GM18508 (cell line): ENCODE measurements at regions not wholly inside any gene's neighbourhood (a gene's known extent, or its start where the extent isn't known, plus 50 kb on each side); places are given as distances from the start of the nearest gene placed in this dataset.

Experiments used
- ATAC-seq: cut with Tn5 transposase; IDR thresholded peaks from one replicate; pipeline ENCODE4 v1.9.1; 2021; ENCODE audit warnings: moderate number of reproducible peaks; ENCODE audit not compliant: insufficient read depth, unreplicated experiment

DNA sequence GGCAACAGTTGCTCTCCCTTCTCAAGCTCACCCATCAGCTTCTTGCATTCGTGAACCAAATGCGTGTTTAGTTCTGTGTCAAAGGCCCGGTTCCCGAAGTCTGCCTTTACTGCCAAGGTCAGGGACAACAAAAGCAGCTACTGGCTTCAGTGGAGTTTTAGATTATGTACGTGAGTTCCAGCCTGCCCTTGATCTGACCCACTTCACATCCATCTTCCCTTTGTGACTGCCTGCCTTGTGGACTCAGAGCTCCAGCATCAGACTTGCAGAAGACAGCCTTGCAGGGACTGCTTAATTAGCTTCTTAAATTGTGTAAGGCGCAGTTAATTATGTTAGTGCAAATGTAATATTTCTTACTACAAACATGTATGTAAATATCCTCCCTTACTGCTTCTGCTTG is 774.7 kb upstream of the EDIL3 start:
- no peak for ATAC-seq

DNA sequence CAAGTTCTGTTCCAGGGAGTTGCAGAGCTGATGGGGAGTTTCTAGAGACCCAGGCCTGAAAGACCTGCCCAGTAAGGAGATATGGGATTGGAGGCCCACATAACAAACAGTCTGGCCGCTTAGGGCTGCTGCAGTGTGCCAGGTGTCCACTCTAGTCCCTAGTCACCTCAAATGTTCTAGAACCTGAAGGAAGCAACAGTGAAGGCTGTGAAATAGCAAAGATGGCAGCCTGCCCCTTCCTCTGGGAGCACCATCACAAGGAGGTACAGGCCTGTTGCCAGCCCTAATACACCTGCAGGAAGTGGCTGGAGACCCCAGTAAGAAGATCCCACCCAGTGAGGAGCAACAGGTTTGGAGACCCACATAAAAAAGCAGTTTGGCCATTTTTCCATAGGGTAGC is 783.8 kb upstream of the EDIL3 start:
- ATAC-seq, result no peak

DNA sequence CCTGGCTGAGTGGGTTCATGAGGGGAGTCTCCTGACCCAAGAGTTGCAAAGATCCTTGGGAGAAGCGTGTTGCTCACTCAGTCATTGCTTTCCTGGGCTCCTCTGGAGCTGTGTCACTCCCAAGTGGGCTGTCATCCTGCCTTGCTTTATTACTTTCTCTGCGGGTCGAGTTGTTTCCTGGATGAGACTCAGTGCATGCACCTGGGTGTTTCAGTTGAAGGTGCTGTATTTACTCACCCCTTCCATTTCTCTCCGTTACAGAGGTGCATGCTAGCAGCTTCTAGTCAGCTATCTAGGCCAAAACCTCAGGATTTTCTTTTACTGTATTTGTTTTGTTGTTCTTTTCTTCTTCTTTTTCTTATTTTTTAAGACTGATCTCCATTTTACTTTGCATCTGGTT is 785.5 kb upstream of the EDIL3 start:
- ATAC-seq, result no peak

DNA sequence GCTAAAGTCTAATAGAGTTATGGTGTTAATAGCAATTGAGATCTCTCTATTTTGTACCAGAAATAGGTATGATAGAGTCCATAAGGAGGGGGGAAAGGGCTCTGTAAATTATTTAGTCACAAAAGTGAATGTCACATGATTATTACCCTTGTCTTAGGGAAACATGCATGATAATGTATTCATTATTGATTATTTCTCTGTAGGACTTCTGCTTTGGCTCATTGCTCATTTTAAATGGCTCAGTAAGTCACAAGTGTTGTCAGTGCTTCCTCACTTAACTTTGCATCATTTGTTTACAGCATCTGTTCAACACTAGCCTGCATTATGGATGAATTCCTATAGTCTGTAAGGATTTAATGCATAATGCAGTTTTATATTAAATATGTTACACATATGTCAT is 788.8 kb upstream of the EDIL3 start:
- ATAC-seq, result no peak

DNA sequence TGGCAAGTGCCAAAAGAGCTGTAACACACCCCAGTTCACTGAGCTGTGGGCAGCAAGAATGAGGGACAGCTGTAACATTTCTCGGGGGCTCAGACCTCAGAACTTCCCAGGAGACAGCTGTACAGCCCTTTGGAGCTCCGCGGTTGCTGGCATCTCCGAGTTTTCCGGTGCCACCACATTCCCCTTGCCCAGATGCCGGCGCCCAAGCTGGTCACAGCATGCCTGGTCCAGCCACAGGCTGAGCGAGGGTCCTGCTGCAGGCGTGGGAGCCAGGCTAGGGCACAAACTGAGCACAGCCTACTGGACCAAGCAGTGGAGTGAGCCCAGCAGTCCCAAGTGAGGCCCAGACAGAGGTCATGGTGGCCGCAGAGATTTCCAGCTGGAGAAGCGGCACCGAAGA is 797.7 kb upstream of the EDIL3 start:
- no peak for ATAC-seq

DNA sequence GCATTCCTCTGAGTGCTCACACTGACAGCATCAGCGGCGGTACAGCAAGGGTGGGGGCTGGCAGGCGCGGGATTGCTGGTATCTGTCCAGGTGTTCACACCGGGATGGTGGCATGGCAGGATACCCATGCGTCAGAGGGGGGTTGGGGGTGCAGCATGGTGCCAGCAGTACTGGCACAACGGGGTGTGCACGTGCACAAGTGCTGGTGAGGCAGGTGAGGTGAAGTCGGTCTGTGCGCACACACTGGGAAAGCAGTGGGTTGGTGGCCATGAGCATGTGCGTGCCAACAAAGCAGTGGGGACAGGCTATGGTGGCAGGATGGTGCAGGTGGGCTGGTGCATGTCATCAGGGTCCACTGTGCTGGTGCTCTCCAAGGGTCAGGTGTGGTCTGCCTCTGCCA is 819.6 kb upstream of the EDIL3 start:
- ATAC-seq, result no peak

DNA sequence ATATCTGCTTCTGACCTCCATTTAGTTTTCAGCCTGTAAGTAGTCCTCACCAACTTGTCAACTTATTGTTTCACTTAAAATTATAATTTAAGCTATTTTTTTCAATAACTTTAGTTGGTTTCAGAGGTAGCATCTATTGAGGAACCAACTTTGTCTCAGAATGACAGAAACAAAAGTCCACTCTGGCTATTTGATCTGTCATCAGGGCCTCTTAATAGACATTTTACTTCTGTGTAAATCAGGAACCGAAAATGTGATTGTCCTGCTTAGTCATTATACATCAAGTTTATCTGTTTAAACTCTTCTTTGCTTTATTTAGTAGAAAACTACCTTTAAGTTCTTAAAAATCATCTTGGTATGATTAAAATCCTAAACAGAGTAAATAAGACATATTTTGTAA is 820.8 kb upstream of the EDIL3 start:
- ATAC-seq, result peak; percentile 51

DNA sequence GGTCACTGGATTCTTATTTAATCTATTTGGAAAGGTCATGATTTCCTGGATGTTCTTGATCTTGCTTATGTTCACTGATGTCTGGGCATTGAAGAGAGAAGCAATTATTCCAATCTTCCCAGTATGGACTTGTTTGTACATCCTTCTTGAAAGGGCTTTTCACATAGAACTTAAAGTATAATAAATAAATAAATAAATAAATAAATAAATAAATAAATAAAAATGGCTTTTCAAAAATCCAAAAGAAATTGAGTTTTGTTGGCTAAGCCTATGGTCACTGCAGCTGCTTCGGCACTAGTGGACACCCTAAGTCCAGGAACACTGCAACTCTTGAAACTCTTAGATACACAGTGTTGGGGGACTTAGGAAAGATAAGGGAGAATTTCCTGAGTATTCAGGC is 840.7 kb upstream of the EDIL3 start:
- ATAC-seq, result no peak

DNA sequence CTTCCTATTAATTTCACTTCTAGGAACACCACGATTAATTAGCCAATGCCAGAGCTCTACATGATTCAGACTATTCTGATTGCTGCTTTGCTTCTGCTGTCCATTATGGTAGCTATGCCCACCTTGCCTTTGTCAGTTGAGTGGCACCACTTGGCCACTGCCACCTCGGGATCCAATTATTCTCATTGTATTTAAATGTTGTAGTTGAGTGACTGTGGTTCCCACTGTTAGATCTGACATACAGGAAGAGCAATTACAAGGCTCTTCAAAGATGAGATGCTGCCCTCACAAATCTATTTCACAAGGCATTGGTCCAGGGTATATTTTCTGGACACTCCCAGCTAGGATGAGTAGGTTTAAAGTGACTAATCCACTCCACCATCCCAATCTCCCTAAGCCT is 864.5 kb upstream of the EDIL3 start:
- no peak for ATAC-seq

DNA sequence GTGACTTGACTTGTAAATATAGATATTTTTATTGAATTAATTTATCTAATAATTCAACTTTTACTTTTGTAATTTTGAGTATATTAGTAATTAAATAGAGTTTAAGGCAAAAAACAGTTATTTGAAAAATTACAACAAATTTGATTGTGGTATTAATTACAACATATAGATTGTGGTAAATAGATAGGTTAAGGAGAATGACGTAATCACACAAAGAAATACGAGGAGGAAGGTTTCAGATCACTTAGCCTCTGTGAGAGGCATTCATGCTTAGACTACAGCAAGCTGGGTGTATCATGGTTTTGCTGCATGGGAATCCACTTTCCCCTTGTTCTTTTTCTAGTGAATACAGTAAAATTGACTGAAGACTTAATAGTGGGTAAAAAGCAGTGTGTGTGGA is 878.4 kb upstream of the EDIL3 start:
- no peak for ATAC-seq

DNA sequence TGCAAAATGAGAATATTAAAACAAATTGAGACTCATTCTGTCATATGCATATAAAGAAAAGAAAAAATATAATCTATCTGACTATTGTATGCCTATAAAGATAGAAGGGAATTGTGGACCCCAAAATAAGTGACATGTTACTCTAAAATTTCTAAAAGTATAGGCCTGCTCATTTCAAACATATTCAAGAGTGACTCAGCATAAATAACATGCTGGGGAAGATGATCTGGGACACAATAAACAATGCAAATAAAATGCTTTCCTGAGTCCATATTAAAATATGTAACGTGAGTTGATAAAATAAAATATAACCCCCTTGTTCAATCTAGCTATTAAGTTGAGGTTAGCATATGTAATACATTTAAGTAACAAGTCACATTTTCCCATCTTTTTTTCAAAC is 882.0 kb upstream of the EDIL3 start:
- ATAC-seq, result no peak

DNA sequence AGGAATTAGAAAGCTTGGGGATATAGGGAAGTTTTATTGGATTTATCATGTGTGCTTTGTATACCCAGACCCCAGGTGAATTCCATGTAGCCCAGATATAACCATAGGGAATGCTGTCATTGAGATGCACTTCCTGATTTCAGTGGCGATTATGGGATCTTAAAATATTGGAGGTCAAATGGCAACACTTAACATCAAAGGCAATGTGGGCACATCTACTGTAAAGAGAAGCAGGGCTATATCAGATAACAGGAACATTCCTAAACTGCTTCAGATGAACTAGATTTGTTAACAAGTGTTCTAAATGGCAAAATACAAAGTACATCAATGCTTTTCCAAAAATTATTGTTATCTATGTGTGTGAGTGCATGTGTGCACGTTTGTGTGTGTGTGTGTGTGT is 883.5 kb upstream of the EDIL3 start:
- no peak for ATAC-seq

DNA sequence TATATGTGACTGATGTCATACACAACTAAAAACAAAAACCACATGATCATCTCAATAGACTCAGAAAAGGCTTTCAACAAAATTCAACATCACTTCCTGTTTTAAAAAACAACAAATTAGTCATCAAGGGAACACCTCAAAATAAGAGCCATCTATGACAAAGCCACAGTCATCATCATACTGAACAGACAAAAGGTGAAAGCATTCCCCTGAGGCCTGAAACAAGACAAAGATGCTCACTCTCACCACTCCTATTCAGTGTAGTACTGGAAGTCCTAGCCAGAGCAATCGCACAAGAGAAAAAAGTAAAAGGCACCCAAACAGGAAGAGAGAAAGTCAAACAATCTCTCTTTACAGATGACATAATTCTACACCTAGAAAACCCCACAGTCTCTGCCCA is 893.5 kb upstream of the EDIL3 start:
- peak; percentile 84 for ATAC-seq

DNA sequence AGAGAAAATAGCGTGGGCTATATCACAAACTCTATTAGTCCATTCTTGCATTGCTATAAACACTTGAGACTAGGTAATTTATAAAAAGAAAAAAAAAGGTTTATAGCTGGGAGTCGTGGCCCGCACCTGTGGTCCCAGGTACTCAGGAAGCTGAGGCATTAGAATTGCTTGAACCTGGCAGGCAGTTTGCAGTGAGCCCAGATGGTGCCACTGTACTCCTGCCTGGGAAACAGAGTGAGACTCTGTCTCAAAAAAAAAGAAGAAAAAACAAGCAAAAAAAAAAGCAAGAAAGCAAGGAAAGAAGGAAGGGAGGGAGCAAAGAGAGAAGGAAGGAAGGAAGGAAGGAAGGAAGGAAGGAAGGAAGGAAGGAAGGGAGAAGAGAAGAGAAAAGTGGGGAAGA is 904.2 kb upstream of the EDIL3 start:
- ATAC-seq, result no peak

DNA sequence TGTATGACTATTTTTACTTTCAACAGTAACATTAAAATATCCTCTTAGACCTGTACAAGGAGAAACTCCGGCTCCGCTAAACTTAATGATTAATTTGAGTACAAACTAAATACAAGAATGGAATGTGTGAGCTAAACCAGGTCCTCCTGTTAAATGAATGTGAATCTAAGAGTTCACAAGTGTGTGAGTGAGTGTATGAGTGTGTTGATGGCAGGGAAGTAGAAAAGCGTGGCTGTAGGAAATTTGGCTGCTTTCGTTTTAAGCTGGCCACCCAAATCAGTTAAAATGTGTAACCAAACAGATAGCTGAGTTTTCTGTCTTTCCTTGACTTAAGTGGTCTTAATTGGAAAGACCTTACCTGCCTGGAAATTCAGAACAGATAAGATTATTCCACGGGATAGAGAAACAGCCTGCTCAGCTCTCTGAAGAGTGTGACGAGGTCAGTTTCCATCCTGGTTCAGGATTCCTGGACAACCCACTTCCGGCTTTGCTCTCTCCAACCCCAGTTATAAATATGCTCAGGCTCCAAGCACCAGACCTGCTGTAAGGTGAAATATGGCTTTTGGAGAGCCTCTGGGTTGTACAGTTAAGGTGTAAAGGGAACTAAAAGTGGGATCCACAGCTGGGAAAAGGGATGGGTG is 908.6 kb upstream of the EDIL3 start:
- ATAC-seq, result no peak

DNA sequence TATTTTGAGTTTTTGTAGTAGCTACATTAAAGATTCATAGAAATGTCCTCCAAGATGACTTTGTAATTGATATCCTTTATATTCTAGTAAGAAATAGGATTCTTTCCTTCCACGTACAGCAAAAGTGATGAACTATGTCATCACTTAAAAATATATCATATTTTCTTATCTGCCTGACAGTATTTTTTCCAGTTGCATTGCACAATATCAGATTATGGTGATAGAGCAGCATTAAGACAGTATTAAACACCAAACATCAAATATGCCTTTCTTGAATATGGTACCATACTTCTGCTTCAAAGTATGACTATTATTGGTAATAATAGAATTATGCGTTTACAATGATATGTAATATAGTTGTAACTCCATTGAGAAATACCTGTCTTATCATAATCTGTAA is 919.8 kb upstream of the EDIL3 start:
- no peak for ATAC-seq

DNA sequence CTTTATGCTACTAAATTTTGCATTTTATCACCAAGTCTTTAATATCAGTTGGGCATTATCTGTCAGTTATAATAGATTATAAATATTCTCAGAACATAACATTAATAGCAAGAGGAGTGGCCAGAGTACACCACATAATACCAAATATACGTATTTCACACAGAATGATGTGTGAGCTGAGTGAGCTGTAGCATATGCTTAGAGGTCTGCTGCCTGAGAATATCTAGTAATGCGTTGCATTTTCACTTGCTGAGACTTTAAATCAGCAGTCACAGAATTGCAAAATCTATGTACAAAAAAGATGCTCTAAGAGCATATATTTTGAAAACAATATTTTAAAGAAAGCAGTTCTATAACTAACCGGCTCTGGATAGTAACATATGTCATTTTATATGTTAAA is 921.1 kb upstream of the EDIL3 start:
- no peak for ATAC-seq

DNA sequence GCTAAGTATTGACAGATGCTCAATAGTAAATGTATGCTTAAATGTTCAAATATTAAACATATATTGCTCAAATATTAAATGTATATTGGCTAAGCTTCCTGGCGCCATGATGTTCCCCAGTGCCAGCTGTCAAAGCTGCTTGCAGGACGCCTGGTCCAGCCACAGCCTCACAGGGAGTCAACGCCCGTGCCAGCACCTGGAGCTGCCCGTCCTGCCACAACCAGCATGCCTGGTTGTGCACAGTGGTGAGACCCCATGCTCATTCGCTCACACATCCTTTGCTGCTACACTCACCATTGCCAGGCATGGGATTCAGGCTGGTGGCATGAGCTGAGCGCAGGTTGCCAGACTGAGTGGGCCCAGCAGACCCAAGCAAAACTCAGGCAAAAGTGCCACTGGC is 926.9 kb upstream of the EDIL3 start:
- ATAC-seq, result no peak

DNA sequence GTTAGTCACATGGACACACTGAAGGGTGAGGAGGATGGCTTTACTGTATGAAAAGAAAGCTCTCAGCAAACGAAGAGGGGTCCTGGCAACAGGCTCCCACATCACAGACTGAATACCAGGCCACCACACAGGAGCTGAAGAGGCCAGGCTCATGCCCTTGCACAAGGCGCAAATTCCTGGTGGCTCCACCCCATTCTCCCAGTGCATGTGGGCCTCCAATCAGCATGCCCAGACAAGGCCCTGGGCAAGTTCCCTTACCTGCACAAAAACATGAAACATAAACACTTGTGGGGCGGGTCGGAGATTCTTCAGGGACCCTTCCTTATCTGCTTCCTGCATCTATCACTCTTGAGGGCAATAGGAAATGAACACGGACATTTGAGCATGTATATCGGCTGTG is 935.8 kb upstream of the EDIL3 start:
- no peak for ATAC-seq

DNA sequence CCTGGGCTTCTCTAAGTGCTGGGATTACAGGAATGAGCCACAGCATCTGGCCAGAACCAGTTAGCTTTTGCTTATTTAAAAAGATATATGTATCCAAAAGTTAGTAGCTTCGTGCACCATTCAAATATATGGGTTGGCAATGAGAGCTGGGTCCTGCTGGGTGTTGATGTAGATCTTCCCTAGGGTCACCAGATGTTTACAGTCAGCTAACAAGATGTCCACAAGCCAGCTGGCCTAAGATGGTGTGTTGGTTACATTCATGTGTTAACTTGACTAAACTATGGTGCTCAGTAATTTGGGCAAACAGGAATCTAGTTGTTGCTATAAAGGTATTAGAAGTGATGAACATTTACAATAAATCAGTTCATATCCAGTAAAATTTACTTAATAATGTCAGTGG is 948.6 kb upstream of the EDIL3 start:
- ATAC-seq, result no peak

DNA sequence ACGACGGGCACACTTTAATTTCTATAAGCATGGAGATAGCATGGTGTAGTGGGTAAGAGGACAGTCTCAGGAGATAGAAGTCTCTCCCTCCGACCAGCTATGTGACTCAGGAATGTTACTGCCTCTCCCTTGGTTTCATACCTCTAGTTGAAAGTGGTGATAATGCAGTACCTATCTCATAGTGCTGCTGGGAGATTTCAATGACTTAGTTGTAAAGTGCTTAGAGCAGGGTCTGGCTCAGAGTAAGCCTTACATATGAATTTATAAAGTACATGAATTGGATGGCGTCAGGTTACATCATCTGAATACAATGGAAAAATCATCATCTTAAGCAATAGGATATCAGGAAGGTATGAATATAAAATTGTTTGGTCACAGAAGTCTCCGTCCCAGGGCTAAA is 952.8 kb upstream of the EDIL3 start:
- ATAC-seq, result no peak

DNA sequence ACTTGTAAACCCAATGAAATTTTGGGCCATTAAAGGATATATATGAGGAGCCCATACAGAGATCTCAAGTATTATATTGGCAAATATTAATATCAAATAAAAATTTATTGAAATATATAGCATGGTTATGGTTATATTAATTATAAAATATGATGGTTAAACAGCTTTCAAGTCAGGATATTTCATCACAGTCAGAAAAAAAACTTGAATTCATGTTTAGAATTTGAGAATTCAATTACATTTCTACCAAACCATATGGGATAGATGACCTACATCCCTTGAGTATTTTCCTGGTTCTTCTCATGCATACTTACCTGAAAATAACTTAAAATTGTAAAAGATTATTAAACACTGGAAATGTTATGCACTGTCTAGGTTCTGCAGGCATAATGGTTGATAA is 956.1 kb upstream of the EDIL3 start:
- ATAC-seq, result no peak

DNA sequence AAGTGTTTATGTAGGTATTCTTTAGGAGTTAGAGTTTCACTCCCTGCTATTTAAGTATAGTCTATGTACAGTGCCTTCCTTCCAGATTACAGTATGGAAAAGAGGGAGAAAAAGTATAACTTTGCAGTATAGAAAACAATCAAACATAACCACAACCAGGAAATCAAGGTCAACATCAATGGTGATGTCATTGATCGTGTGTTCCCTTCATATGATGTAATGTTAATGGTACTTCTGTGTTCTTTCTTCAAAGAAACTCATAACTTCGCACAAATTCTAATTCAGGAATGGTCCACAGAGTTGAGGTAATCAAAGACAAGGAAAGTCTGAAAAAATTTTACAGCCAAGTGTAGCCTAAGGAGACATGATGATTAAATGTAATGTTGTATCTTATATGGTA is 961.1 kb upstream of the EDIL3 start:
- ATAC-seq, result no peak
